A549 (cell line): ENCODE measurements at regions not wholly inside any gene's neighbourhood (a gene's known extent, or its start where the extent isn't known, plus 50 kb on each side); places are given as distances from the start of the nearest gene placed in this dataset.

Experiments used
- ATAC-seq, 2 experiments: fragments of 200-7000 bp in 1 of 2; fragments of >200 bp in 1 of 2; cut with Nextera tagmentation in 1 of 2; cut with Tn5 transposase in 1 of 2; 3 replicates each; pipeline versions ENCODE4 v1.8.0 to v1.9.1; 2018 to 2020; ENCODE audit warnings: mild to moderate bottlenecking in 1 of 2, moderate library complexity in 1 of 2
- CTCF ChIA-PET: fragments of 300-600 bp; sonication (Branson Sonifier 250); formaldehyde crosslinking; extraction: SDS; loops from one replicate; lab custom pipeline; 2021; ENCODE audit warnings: antibody characterized with exemption, inconsistent platforms; lab: Yijun Ruan, JAX
- POLR2A ChIA-PET: fragments of 350-600 bp; formaldehyde crosslinking; extraction: SDS; loops from one replicate; lab custom pipeline; 2021; ENCODE audit warnings: antibody characterized with exemption, inconsistent platforms; lab: Yijun Ruan, JAX
- DNase-seq, 2 experiments: peaks; one replicate each; pipeline versions ENCODE4 v3.0.0 to v3.0.0-alpha.2; 2011 to 2016; ENCODE audit warnings: low read depth in 1 of 2, low spot score in 1 of 2
- FAIRE-seq: peaks from 2 replicates; lab custom pipeline; 2011; peaks lifted over from hg19 to GRCh38; lab: Jason Lieb, UNC
- H3K27ac ChIP-seq, 2 experiments: fragments of >200 bp; sonication (Bioruptor Twin); formaldehyde crosslinking; 3 replicates each; pipeline ENCODE4 v1.5.1; 2016 to 2017
- H3K4me1 ChIP-seq: fragments of >200 bp; sonication (Bioruptor Twin); formaldehyde crosslinking; 3 replicates; pipeline ENCODE4 v1.6.1; 2016
- H3K4me2 ChIP-seq: fragments of >200 bp; sonication (Bioruptor Twin); formaldehyde crosslinking; 3 replicates; pipeline ENCODE4 v1.6.1; 2016
- H3K4me3 ChIP-seq: fragments of >200 bp; sonication (Bioruptor Twin); formaldehyde crosslinking; 3 replicates; pipeline ENCODE4 v1.5.1; 2016
- H3K9me3 ChIP-seq: fragments of >200 bp; sonication (Bioruptor Twin); formaldehyde crosslinking; 3 replicates; pipeline ENCODE4 v1.6.1; 2016
- CHD4 ChIP-seq: fragments of 200-600 bp; sonication (generic); IDR thresholded peaks from 2 replicates; pipeline ENCODE4 v1.6.1; 2016; ENCODE audit warnings: antibody characterized with exemption, mild to moderate bottlenecking, borderline replicate concordance
- ELK1 ChIP-seq: fragments of 150-350 bp; IDR thresholded peaks from 2 replicates; pipeline ENCODE4 v1.6.1; 2014; ENCODE audit warnings: low read depth, mild to moderate bottlenecking, low read length
- ESRRA ChIP-seq: fragments of 150-350 bp; IDR thresholded peaks from 2 replicates; pipeline ENCODE4 v1.6.1; 2014; ENCODE audit warnings: mild to moderate bottlenecking, low read length, borderline replicate concordance
- FOSB ChIP-seq: fragments of 250-450 bp; sonication (Bioruptor Pico); IDR thresholded peaks from 2 replicates; pipeline ENCODE4 v1.5.0; 2020; ENCODE audit warnings: mild to moderate bottlenecking, moderate library complexity
- FOXS1 ChIP-seq: fragments of 250-450 bp; sonication (Bioruptor Pico); IDR thresholded peaks from 2 replicates; pipeline ENCODE4 v1.5.0; 2020; ENCODE audit warnings: mild to moderate bottlenecking, moderate library complexity
- GATA3 ChIP-seq: IDR thresholded peaks from 2 replicates; pipeline ENCODE4 v1.6.1; 2012; ENCODE audit warnings: borderline replicate concordance
- HOXA7 ChIP-seq: fragments of 250-450 bp; sonication (Bioruptor Pico); IDR thresholded peaks from 2 replicates; pipeline ENCODE4 v1.5.0; 2020; ENCODE audit warnings: mild to moderate bottlenecking, moderate library complexity
- HOXB13 ChIP-seq: fragments of 250-450 bp; sonication (Bioruptor Pico); IDR thresholded peaks from 2 replicates; pipeline ENCODE4 v1.5.0; 2020; ENCODE audit warnings: low read depth, mild to moderate bottlenecking, moderate library complexity
- HOXB5 ChIP-seq: fragments of 250-450 bp; sonication (Bioruptor Pico); IDR thresholded peaks from 2 replicates; pipeline ENCODE4 v1.5.0; 2020; ENCODE audit warnings: mild to moderate bottlenecking, moderate library complexity
- JUN ChIP-seq, 2 experiments: fragments of >200 bp; sonication (Bioruptor Twin); formaldehyde crosslinking; IDR thresholded peaks; 2 replicates in 1 of 2; 3 replicates in 1 of 2; pipeline ENCODE4 v1.6.1; 2016 to 2017
- JUNB ChIP-seq: fragments of >200 bp; sonication (Bioruptor Twin); formaldehyde crosslinking; IDR thresholded peaks from 2 replicates; pipeline ENCODE4 v1.6.1; 2016
- MAFK ChIP-seq: fragments of 450-650 bp; IDR thresholded peaks from 2 replicates; pipeline ENCODE4 v1.6.1; 2014; ENCODE audit not compliant: partially characterized antibody
- RNF2 ChIP-seq: fragments of 200-600 bp; sonication (generic); IDR thresholded peaks from 2 replicates; pipeline ENCODE4 v1.6.1; 2016; ENCODE audit warnings: low read depth, mild to moderate bottlenecking, antibody characterized with exemption, moderate library complexity, borderline replicate concordance
- TFCP2L1 ChIP-seq: fragments of 250-450 bp; sonication (Bioruptor Pico); IDR thresholded peaks from 2 replicates; pipeline ENCODE4 v1.5.0; 2021; ENCODE audit warnings: mild to moderate bottlenecking
- ZFP36 ChIP-seq: fragments of 450-650 bp; IDR thresholded peaks from 2 replicates; pipeline ENCODE4 v1.6.1; 2014; ENCODE audit warnings: borderline replicate concordance; ENCODE audit not compliant: partially characterized antibody
- WGBS: methylation state at CpG from one replicate; pipeline ENCODE4 v1.1.6; 2017; ENCODE audit errors: missing lambda C conversion rate; 5-methylcytosine and 5-hydroxymethylcytosine counted together
- TF ChIP-seq, protein P1 (sequence below): fragments of >200 bp; sonication (Bioruptor Twin); formaldehyde crosslinking; IDR thresholded peaks from 2 replicates; pipeline ENCODE4 v1.6.1; 2016
- TF ChIP-seq, protein P2 (sequence below): fragments of 250-450 bp; sonication (Bioruptor Pico); IDR thresholded peaks from 2 replicates; pipeline ENCODE4 v1.5.0; 2020; ENCODE audit warnings: low read depth, mild to moderate bottlenecking, moderate library complexity

- Histone ChIP-seq H3K27ac (no peak overlapping the region), H3K9me3 (no peaks in the 10 kb centered on the region), H3K4me1 (no peaks in the 10 kb centered on the region), H3K4me2 (no peak overlapping the region), H3K4me3 (no peak overlapping the region)
- CTCF ChIA-PET: interaction anchor here (1.4 kb wide), 1 partner anchor 18 kb away, joined by 3 read pairs; no protein-coding TSS in a partner anchor
- POLR2A ChIA-PET: no interaction called here
- 31% methylated on average over 3 of the region's 3 CpGs for WGBS
- TF ChIP-seq FOXS1 (CRISPR knock-in tag) (no peak), FOSB (CRISPR knock-in tag) (no peak), GATA3 (no peak), ESRRA (no peak), RNF2 (no peak)
- ATAC-seq (no peak), DNase-seq (no peak), FAIRE-seq (no peak)
Measured at GRCh38 chr6:104509355-104509754, 350.4 kb downstream of the HACE1 start.

DNA sequence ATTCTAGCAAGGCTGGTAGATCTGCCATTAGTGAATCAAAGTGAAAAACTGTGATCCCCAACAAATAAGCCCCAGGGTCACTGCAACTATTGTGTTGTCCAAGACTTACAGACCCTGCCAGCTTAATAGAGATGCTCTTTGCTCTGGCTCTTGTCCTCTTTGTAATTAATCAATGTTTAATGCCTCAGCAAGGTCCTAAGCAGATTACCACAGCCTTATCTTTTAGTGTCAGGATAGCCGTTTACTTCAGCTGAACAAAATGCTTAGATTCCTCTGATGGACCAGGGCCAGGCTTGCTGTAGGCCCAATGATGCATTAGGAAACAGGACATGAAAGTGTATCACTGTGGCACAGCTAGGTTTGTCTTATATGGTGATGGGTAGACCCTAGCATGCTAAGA is 353.3 kb downstream of the HACE1 start:
- DNase-seq (no peak), ATAC-seq (no peak), FAIRE-seq (no peak)
- H3K4me1 ChIP-seq: no peaks in the 10 kb centered on the region
- 0% methylated on average over 1 of the region's 1 CpG for WGBS
- no peak overlapping the region for H3K4me2 ChIP-seq
- no peak overlapping the region for H3K27ac ChIP-seq
- no peak overlapping the region for H3K4me3 ChIP-seq
- CTCF ChIA-PET: interaction anchor here (0.9 to 1.8 kb wide), 2 partner anchors 19 to 22 kb away, joined by 3 to 6 read pairs; no protein-coding TSS in a partner anchor
- POLR2A ChIA-PET: no interaction called here
- no peak for TF ChIP-seq FOXS1 (CRISPR knock-in tag)
- no peak for TF ChIP-seq JUNB
- no peaks in the 10 kb centered on the region for H3K9me3 ChIP-seq

- H3K4me2 ChIP-seq: no peak overlapping the region
- FAIRE-seq: no peak
- CTCF ChIA-PET: no interaction called here
- POLR2A ChIA-PET: no interaction called here
- 5% methylated on average over 2 of the region's 2 CpGs for WGBS
- H3K4me3 ChIP-seq: no peak overlapping the region
- ATAC-seq: no peak
- no peaks in the 10 kb centered on the region for H3K4me1 ChIP-seq
- no peak for TF ChIP-seq CHD4
- TF ChIP-seq TFCP2L1 (CRISPR knock-in tag): no peak
- TF ChIP-seq ZFP36: no peak
- TF ChIP-seq MAFK: no peak
- no peaks in the 10 kb centered on the region for H3K9me3 ChIP-seq
- no peak for DNase-seq
- no peak overlapping the region for H3K27ac ChIP-seq
Measured at GRCh38 chr6:104505838-104506237, 353.9 kb downstream of the HACE1 start.

DNA sequence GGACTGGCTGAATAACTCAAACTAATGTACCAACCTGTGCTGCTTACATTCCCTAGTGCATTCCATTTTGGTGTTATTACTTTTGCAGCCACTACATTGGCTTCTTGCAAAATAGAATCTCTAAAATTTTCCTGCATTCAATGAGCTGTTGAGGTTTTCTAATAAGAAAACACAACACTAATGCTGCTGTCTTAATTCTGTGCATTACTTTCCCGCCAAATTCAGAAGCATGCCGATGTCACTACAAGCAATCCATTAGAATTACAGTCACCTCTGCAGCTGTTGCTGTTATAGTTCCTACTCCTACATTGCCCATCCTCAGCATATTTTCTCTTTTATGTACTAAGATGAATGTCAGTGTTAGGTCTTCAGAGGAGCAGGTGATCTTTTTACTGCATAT is 359.5 kb downstream of the HACE1 start:
- 46% methylated on average over 2 of the region's 2 CpGs for WGBS
- TF ChIP-seq JUN (IDR thresholded peaks at IDR 0.05): no peak
- no peak for TF ChIP-seq HOXA7 (CRISPR knock-in tag)
- TF ChIP-seq HOXB5 (CRISPR knock-in tag): no peak
- no peak for TF ChIP-seq HOXB13
- TF ChIP-seq, protein P1, sequence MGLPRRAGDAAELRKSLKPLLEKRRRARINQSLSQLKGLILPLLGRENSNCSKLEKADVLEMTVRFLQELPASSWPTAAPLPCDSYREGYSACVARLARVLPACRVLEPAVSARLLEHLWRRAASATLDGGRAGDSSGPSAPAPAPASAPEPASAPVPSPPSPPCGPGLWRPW: no peak
- ChIA-PET POLR2A (no interaction called here), CTCF (no interaction called here)
- Histone ChIP-seq H3K27ac (no peak overlapping the region), H3K4me2 (no peak overlapping the region), H3K9me3 (no peaks in the 10 kb centered on the region), H3K4me3 (no peak overlapping the region), H3K4me1 (no peaks in the 10 kb centered on the region)
- FAIRE-seq (no peak), ATAC-seq (no peak), DNase-seq (no peak)

- POLR2A ChIA-PET: no interaction called here
- no peak for FAIRE-seq
- no peak for DNase-seq
- Histone ChIP-seq H3K9me3 (no peaks in the 10 kb centered on the region), H3K4me3 (no peak overlapping the region), H3K4me1 (no peaks in the 10 kb centered on the region), H3K27ac (no peak overlapping the region), H3K4me2 (no peak overlapping the region)
- no peak for ATAC-seq
- WGBS: 43% methylated on average over 3 of the region's 3 CpGs
- TF ChIP-seq HOXB5 (CRISPR knock-in tag) (no peak), ELK1 (no peak), CHD4 (no peak)
- TF ChIP-seq, protein P2, sequence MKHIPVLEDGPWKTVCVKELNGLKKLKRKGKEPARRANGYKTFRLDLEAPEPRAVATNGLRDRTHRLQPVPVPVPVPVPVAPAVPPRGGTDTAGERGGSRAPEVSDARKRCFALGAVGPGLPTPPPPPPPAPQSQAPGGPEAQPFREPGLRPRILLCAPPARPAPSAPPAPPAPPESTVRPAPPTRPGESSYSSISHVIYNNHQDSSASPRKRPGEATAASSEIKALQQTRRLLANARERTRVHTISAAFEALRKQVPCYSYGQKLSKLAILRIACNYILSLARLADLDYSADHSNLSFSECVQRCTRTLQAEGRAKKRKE: no peak
- CTCF ChIA-PET: interaction anchor here (0.9 kb wide), 1 partner anchor 18 kb away, joined by 3 read pairs; no protein-coding TSS in a partner anchor
Measured at GRCh38 chr6:104486035-104486434, 373.7 kb downstream of the HACE1 start.
